ENCODE measurements at regions not wholly inside any gene's neighbourhood (a gene's known extent, or its start where the extent isn't known, plus 50 kb on each side); places are given as distances from the start of the nearest gene placed in this dataset.

- H3F3A ChIP-seq (ENCODE audit: insufficient read depth, low read length, poor library complexity, severe bottlenecking) = no peaks in the 10 kb centered on the region
- no peak overlapping the region for H2AFZ ChIP-seq (ENCODE audit: low read depth, low read length)
- no peak overlapping the region for H3K27ac ChIP-seq (ENCODE audit: low read length)
- H3K4me3 ChIP-seq (ENCODE audit: low read length) = no peak overlapping the region
- no peaks in the 10 kb centered on the region for H3K9me2 ChIP-seq (ENCODE audit: insufficient read depth, low read length)
- H3K27me3 ChIP-seq (ENCODE audit: insufficient read depth, low read depth, low read length) = no peaks in the 10 kb centered on the region
- TF ChIP-seq RAD21 (conservative IDR thresholded peaks at IDR 0.05) (no peak), EZH2 (IDR thresholded peaks at IDR 0.05; ENCODE audit: borderline replicate concordance, insufficient read depth, low read length, poor library complexity, severe bottlenecking) (no peak), MXI1 (conservative IDR thresholded peaks at IDR 0.05; ENCODE audit: poor library complexity, severe bottlenecking) (no peak), REST (IDR thresholded peaks at IDR 0.05; ENCODE audit: borderline replicate concordance) (no peak), POLR2AphosphoS5 (IDR thresholded peaks at IDR 0.05) (no peak), EP300 (conservative IDR thresholded peaks at IDR 0.05; ENCODE audit: poor library complexity, severe bottlenecking) (no peak), SMC3 (conservative IDR thresholded peaks at IDR 0.05; ENCODE audit: poor library complexity) (no peak), TAF1 (IDR thresholded peaks at IDR 0.05; ENCODE audit: low read depth) (no peak)
- TF ChIP-seq, protein P1, sequence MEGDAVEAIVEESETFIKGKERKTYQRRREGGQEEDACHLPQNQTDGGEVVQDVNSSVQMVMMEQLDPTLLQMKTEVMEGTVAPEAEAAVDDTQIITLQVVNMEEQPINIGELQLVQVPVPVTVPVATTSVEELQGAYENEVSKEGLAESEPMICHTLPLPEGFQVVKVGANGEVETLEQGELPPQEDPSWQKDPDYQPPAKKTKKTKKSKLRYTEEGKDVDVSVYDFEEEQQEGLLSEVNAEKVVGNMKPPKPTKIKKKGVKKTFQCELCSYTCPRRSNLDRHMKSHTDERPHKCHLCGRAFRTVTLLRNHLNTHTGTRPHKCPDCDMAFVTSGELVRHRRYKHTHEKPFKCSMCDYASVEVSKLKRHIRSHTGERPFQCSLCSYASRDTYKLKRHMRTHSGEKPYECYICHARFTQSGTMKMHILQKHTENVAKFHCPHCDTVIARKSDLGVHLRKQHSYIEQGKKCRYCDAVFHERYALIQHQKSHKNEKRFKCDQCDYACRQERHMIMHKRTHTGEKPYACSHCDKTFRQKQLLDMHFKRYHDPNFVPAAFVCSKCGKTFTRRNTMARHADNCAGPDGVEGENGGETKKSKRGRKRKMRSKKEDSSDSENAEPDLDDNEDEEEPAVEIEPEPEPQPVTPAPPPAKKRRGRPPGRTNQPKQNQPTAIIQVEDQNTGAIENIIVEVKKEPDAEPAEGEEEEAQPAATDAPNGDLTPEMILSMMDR (IDR thresholded peaks at IDR 0.05; ENCODE audit: poor library complexity, severe bottlenecking) = no peak
- H3K9me3 ChIP-seq (ENCODE audit: low read length) = no peaks in the 10 kb centered on the region
- no peak overlapping the region for H3K9ac ChIP-seq (ENCODE audit: low read length)
- no peaks in the 10 kb centered on the region for H3K79me2 ChIP-seq (replicated peaks; ENCODE audit: insufficient read depth, low read length)
- H3K4me2 ChIP-seq (ENCODE audit: low read length) = no peak overlapping the region
- H4K20me1 ChIP-seq (ENCODE audit: insufficient read depth) = no peaks in the 10 kb centered on the region
- no peaks in the 10 kb centered on the region for H3K36me3 ChIP-seq (ENCODE audit: insufficient read depth, low read length)
These were observed 132.8 kb downstream of the LAT start for GRCh38 chr16:29117631-29118030.

GRCh38 chr16:29116980-29117379, 132.1 kb downstream of the LAT start:
- no peak overlapping the region for H3K27ac ChIP-seq (ENCODE audit: low read length)

More at GRCh38 chr16:29116980-29117379, 132.1 kb downstream of the LAT start:
- Histone ChIP-seq H3K27me3 (ENCODE audit: insufficient read depth, low read depth, low read length) (no peaks in the 10 kb centered on the region), H3K79me2 (replicated peaks; ENCODE audit: insufficient read depth, low read length) (no peaks in the 10 kb centered on the region), H4K20me1 (ENCODE audit: insufficient read depth) (no peaks in the 10 kb centered on the region), H3K9ac (ENCODE audit: low read length) (no peak overlapping the region), H3K36me3 (ENCODE audit: insufficient read depth, low read length) (no peaks in the 10 kb centered on the region), H3K4me3 (ENCODE audit: low read length) (no peak overlapping the region), H3F3A (ENCODE audit: insufficient read depth, low read length, poor library complexity, severe bottlenecking) (no peaks in the 10 kb centered on the region), H3K9me2 (ENCODE audit: insufficient read depth, low read length) (no peaks in the 10 kb centered on the region), H2AFZ (ENCODE audit: low read depth, low read length) (no peak overlapping the region), H3K4me2 (ENCODE audit: low read length) (no peak overlapping the region), H3K9me3 (ENCODE audit: low read length) (no peaks in the 10 kb centered on the region)
- TF ChIP-seq RAD21 (conservative IDR thresholded peaks at IDR 0.05) (no peak), MXI1 (conservative IDR thresholded peaks at IDR 0.05; ENCODE audit: poor library complexity, severe bottlenecking) (no peak), SMC3 (conservative IDR thresholded peaks at IDR 0.05; ENCODE audit: poor library complexity) (no peak), REST (IDR thresholded peaks at IDR 0.05; ENCODE audit: borderline replicate concordance) (no peak), EP300 (conservative IDR thresholded peaks at IDR 0.05; ENCODE audit: poor library complexity, severe bottlenecking) (no peak), TAF1 (IDR thresholded peaks at IDR 0.05; ENCODE audit: low read depth) (no peak), POLR2AphosphoS5 (IDR thresholded peaks at IDR 0.05) (no peak), EZH2 (IDR thresholded peaks at IDR 0.05; ENCODE audit: borderline replicate concordance, insufficient read depth, low read length, poor library complexity, severe bottlenecking) (no peak)
- TF ChIP-seq, protein P1 (IDR thresholded peaks at IDR 0.05; ENCODE audit: poor library complexity, severe bottlenecking) = no peak
